Right lobe of liver (tissue), 4 donors: ENCODE measurements at regions not wholly inside any gene's neighbourhood (a gene's known extent, or its start where the extent isn't known, plus 50 kb on each side); places are given as distances from the start of the nearest gene placed in this dataset.

Experiments
- POLR2A ChIP-seq: fragments of 450-650 bp; IDR thresholded peaks from one replicate; pipeline ENCODE4 v1.6.1; 2017; ENCODE audit warnings: antibody characterized with exemption, mild to moderate bottlenecking
- TF ChIP-seq, protein P1 (sequence below), 4 donors: fragments of 200-600 bp in 3 of 4; fragments of 450-650 bp in 1 of 4; IDR thresholded peaks; one replicate each; pipeline versions ENCODE4 v1.5.1 to v1.8.0; 2016 to 2022; ENCODE audit warnings: antibody characterized with exemption in 4 of 4, mild to moderate bottlenecking in 2 of 4
- donor health status: DM: no; HTN: no; CAD: no.
- donor health status: DM: no; HTN: no; CAD: no.
- donor health status: DM: no; HTN: yes; CAD: no.

GRCh38 chr15:29526802-29527201, 257.2 kb upstream of the NSMCE3 start:
- TF ChIP-seq, protein P1, sequence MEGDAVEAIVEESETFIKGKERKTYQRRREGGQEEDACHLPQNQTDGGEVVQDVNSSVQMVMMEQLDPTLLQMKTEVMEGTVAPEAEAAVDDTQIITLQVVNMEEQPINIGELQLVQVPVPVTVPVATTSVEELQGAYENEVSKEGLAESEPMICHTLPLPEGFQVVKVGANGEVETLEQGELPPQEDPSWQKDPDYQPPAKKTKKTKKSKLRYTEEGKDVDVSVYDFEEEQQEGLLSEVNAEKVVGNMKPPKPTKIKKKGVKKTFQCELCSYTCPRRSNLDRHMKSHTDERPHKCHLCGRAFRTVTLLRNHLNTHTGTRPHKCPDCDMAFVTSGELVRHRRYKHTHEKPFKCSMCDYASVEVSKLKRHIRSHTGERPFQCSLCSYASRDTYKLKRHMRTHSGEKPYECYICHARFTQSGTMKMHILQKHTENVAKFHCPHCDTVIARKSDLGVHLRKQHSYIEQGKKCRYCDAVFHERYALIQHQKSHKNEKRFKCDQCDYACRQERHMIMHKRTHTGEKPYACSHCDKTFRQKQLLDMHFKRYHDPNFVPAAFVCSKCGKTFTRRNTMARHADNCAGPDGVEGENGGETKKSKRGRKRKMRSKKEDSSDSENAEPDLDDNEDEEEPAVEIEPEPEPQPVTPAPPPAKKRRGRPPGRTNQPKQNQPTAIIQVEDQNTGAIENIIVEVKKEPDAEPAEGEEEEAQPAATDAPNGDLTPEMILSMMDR (IDR thresholded peaks at IDR 0.05) = no peak
- TF ChIP-seq POLR2A = no peak
